HG02840 (cell line): ENCODE measurements at regions not wholly inside any gene's neighbourhood (a gene's known extent, or its start where the extent isn't known, plus 50 kb on each side); places are given as distances from the start of the nearest gene placed in this dataset.
"Not testable (repeated sequence)": the region's sequence is repeated elsewhere in the genome, so short reads cannot be mapped to it uniquely, and the experiment has no call there.

Experiments used
- ATAC-seq: cut with Tn5 transposase; IDR thresholded peaks from one replicate; pipeline ENCODE4 v1.9.1; 2021; ENCODE audit warnings: mild to moderate bottlenecking, moderate library complexity, moderate number of reproducible peaks; ENCODE audit not compliant: unreplicated experiment, low FRiP score

- ATAC-seq, result no peak
Observed at GRCh38 chr7:124257638-124258308, 224.9 kb upstream of the TMEM229A start.

GRCh38 chr7:124255041-124255655 is 222.3 kb upstream of the TMEM229A start:
- no peak for ATAC-seq

- ATAC-seq, result no peak
Observed at GRCh38 chr7:124254396-124254795, 221.5 kb upstream of the TMEM229A start.

- ATAC-seq, result no peak
Observed at GRCh38 chr7:124251636-124252035, 218.8 kb upstream of the TMEM229A start.

GRCh38 chr7:124250297-124251034 is 217.6 kb upstream of the TMEM229A start:
- no peak for ATAC-seq

GRCh38 chr7:124247691-124248090 is 214.8 kb upstream of the TMEM229A start:
- no peak for ATAC-seq

GRCh38 chr7:124246262-124246863 is 213.5 kb upstream of the TMEM229A start:
- no peak for ATAC-seq

GRCh38 chr7:124244469-124244868 is 211.6 kb upstream of the TMEM229A start:
- ATAC-seq, result not testable (repeated sequence)

- ATAC-seq, result no peak
Observed at GRCh38 chr7:124219681-124220080, 186.8 kb upstream of the TMEM229A start.

- ATAC-seq, result no peak
Observed at GRCh38 chr7:124208642-124209041, 175.8 kb upstream of the TMEM229A start.

GRCh38 chr7:124208173-124208572 is 175.3 kb upstream of the TMEM229A start:
- no peak for ATAC-seq

- no peak for ATAC-seq
Observed at GRCh38 chr7:124205526-124205925, 172.7 kb upstream of the TMEM229A start.

GRCh38 chr7:124202546-124202945 is 169.7 kb upstream of the TMEM229A start:
- ATAC-seq, result no peak

GRCh38 chr7:124201768-124202349 is 169.0 kb upstream of the TMEM229A start:
- no peak for ATAC-seq

GRCh38 chr7:124196519-124196918 is 163.7 kb upstream of the TMEM229A start:
- no peak for ATAC-seq

GRCh38 chr7:124192885-124193284 is 160.0 kb upstream of the TMEM229A start:
- no peak for ATAC-seq

GRCh38 chr7:124191713-124192112 is 158.8 kb upstream of the TMEM229A start:
- no peak for ATAC-seq

- ATAC-seq, result no peak
Observed at GRCh38 chr7:124191030-124191429, 158.2 kb upstream of the TMEM229A start.

- no peak for ATAC-seq
Observed at GRCh38 chr7:124188576-124188975, 155.7 kb upstream of the TMEM229A start.

GRCh38 chr7:124187962-124188361 is 155.1 kb upstream of the TMEM229A start:
- no peak for ATAC-seq

GRCh38 chr7:124183649-124184048 is 150.8 kb upstream of the TMEM229A start:
- ATAC-seq, result no peak
